Kidney (tissue), 13 donors: ENCODE measurements at regions not wholly inside any gene's neighbourhood (a gene's known extent, or its start where the extent isn't known, plus 50 kb on each side); places are given as distances from the start of the nearest gene placed in this dataset.
"Not testable (repeated sequence)": the region's sequence is repeated elsewhere in the genome, so short reads cannot be mapped to it uniquely, and the experiment has no call there.

ENCODE experiments used
- DNase-seq, 5 donors: peaks; one replicate each; pipeline ENCODE4 v3.0.0-alpha.2; 2013 to 2020
- FAIRE-seq: peaks from 2 replicates; lab custom pipeline; 2012; peaks lifted over from hg19 to GRCh38; lab: Jason Lieb, UNC
- H3K27ac ChIP-seq, 2 donors: one replicate each; pipeline ENCODE4 v1.7.0; 2013; ENCODE audit warnings: low read depth in 2 of 2, low read length in 2 of 2, inconsistent platforms in 1 of 2
- H3K27me3 ChIP-seq: one replicate; pipeline ENCODE4 v1.7.1; 2013; ENCODE audit warnings: low read length, inconsistent platforms; ENCODE audit not compliant: control insufficient read depth, insufficient read depth
- H3K36me3 ChIP-seq, 3 donors: one replicate each; pipeline versions ENCODE4 v1.7.0 to v1.7.1; 2013; ENCODE audit warnings: low read length in 3 of 3, control low read depth in 1 of 3, inconsistent platforms in 1 of 3; ENCODE audit not compliant: insufficient read depth in 3 of 3, control insufficient read depth in 2 of 3
- H3K4me1 ChIP-seq, 3 donors: one replicate each; pipeline versions ENCODE4 v1.7.0 to v1.7.1; 2013; ENCODE audit warnings: low read length in 3 of 3, inconsistent platforms in 1 of 3, low read depth in 1 of 3; ENCODE audit not compliant: control insufficient read depth in 2 of 3, insufficient read depth in 2 of 3
- H3K4me3 ChIP-seq, 3 donors: one replicate each; pipeline versions ENCODE4 v1.7.0 to v1.8.1; 2013; ENCODE audit warnings: low read length in 3 of 3, control low read depth in 1 of 3, inconsistent platforms in 1 of 3
- H3K9ac ChIP-seq, 3 donors: one replicate each; pipeline versions ENCODE4 v1.7.0 to v1.7.1; 2013; ENCODE audit warnings: low read length in 3 of 3, control low read depth in 1 of 3, inconsistent platforms in 1 of 3
- H3K9me3 ChIP-seq, 3 donors: one replicate each; pipeline versions ENCODE4 v1.7.0 to v1.7.1; 2013; ENCODE audit warnings: low read length in 3 of 3, control low read depth in 1 of 3, inconsistent platforms in 1 of 3; ENCODE audit not compliant: control insufficient read depth in 2 of 3, insufficient read depth in 1 of 3
- intact Hi-C: fragments of 100-400 bp; cut with DNase I; formaldehyde crosslinking; loops from one replicate; pipeline ENCODE4 v1.11.1; 2022
- TF ChIP-seq, protein P1 (sequence below): IDR thresholded peaks from 3 replicates; pipeline ENCODE4 v1.5.1; 2012; ENCODE audit warnings: mild to moderate bottlenecking, moderate library complexity, borderline replicate concordance; ENCODE audit not compliant: insufficient read depth; ENCODE audit errors: extremely low read depth
- donor health status: control.
- donor health status: control.
- donor health status: control.
- donor health status: control.
- donor health status: control.
- donor health status: DM: yes; HTN: yes; CAD: no.
- donor health status: Normal renal cell carcinoma (clear cell type).

DNA sequence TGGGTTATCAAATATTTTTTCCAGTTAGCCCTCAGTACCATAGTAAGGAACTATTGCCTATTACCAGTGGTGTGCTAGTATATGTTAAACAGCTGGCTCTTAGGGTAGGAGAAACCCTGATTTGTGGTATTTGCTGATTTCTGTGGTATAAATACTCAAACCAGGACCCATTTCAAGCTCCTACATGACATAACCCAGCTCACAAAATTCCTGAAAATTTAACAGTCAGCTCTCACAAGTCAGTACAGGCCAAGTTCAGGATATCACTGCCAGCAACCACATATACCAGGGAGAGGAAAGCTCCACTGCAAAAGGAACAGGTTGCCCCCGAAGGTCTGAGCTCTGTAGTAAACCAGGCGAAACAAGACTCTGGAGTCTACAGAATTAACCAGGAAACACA lies 315.3 kb downstream of the NOVA1 start:
- H3K36me3 ChIP-seq = no peaks in the 10 kb centered on the region
- no peak for FAIRE-seq
- DNase-seq = no peak
- no peak overlapping the region for H3K4me3 ChIP-seq
- no peaks in the 10 kb centered on the region for H3K27me3 ChIP-seq
- TF ChIP-seq, protein P1, sequence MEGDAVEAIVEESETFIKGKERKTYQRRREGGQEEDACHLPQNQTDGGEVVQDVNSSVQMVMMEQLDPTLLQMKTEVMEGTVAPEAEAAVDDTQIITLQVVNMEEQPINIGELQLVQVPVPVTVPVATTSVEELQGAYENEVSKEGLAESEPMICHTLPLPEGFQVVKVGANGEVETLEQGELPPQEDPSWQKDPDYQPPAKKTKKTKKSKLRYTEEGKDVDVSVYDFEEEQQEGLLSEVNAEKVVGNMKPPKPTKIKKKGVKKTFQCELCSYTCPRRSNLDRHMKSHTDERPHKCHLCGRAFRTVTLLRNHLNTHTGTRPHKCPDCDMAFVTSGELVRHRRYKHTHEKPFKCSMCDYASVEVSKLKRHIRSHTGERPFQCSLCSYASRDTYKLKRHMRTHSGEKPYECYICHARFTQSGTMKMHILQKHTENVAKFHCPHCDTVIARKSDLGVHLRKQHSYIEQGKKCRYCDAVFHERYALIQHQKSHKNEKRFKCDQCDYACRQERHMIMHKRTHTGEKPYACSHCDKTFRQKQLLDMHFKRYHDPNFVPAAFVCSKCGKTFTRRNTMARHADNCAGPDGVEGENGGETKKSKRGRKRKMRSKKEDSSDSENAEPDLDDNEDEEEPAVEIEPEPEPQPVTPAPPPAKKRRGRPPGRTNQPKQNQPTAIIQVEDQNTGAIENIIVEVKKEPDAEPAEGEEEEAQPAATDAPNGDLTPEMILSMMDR = no peak
- intact Hi-C loops = no loop called here
- H3K4me1 ChIP-seq = no peaks in the 10 kb centered on the region
- no peak overlapping the region for H3K9ac ChIP-seq
- no peaks in the 10 kb centered on the region for H3K9me3 ChIP-seq
- no peak overlapping the region for H3K27ac ChIP-seq

DNA sequence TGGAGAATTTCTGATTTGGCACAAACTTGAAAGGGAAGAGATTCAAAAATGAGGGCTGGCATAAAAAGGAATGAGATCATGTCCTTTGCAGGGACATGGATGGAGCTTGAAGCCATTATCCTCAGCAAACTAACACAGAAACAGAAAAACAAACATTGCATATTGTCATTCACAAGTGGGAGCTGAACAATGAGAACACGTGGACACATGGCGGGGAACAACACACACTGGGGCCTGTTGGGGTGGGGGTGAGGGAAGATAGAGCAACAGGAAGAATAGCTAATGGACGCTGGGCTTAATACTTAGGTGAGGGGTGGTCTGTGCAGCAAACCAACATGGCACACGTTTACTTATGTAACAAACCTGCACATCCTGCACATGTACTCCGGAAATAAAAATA lies 315.8 kb downstream of the NOVA1 start:
- H3K36me3 ChIP-seq, H3K9me3 ChIP-seq, DNase-seq, H3K4me1 ChIP-seq, H3K27me3 ChIP-seq, intact Hi-C loops, FAIRE-seq, H3K9ac ChIP-seq, H3K4me3 ChIP-seq, H3K27ac ChIP-seq: not testable (repeated sequence)

DNA sequence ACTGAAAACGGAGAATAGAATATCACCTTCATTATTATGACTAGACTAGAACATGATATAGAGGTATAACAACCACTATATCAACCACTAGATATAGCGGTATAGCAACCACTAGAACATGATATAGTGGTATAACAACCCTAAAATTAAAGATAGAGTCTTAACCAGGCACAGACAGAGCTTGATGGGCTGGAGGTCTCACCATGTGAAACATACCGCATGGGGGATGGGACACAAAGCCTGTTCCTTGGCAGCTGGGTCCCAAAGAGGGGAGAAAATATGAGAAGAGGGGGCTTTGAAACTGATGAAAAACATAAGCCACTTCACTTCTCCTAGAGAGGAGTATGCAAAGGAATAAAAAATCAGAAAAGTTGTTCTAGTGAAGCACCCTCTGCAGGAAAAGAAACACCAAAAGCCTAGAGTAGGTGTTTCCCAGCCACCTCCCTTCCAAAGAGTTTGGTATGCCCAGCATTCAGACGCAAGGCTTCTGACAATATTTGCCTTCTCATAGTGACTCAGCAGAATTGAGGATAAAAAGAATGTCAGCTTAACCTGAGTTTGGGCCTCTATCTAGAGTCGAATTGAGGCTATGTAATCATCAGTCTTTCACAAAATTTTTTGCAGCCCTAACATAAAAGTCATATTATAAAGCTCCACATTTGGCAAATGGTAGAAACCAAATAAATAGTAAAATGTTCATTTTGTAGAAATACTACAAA lies 316.4 kb downstream of the NOVA1 start:
- Histone ChIP-seq H3K4me3 (no peak overlapping the region), H3K4me1 (no peaks in the 10 kb centered on the region), H3K36me3 (no peaks in the 10 kb centered on the region), H3K27me3 (no peaks in the 10 kb centered on the region), H3K9me3 (no peaks in the 10 kb centered on the region), H3K9ac (no peak overlapping the region), H3K27ac (no peak overlapping the region)
- TF ChIP-seq, protein P1 = no peak
- peak in 1 of 5 donors; percentile 9 for DNase-seq
- intact Hi-C loops = no loop called here
- FAIRE-seq = no peak

DNA sequence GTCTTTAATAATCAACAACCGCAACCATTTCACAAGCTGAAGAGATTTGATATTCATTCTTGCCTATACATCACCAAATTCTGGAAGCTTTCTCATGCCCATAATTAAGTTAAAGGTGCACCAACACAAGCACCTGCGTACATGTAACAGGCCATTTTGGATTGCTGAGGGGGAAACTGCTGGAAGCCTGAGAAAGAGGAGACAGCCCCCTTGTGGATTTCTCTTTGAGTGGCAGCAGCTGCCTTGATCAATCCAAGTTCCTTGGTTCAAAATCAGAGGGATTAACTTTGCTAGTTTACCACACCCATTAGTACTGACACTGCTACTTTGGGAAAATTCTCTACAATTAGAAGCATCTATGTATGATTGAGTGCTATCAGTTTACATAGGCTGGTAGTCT lies 321.1 kb downstream of the NOVA1 start:
- H3K4me1 ChIP-seq = no peaks in the 10 kb centered on the region
- H3K4me3 ChIP-seq = no peak overlapping the region
- no peaks in the 10 kb centered on the region for H3K9me3 ChIP-seq
- H3K36me3 ChIP-seq = no peaks in the 10 kb centered on the region
- DNase-seq (peak in 2 of 5 donors; percentile 24 to 42), FAIRE-seq (no peak)
- no peaks in the 10 kb centered on the region for H3K27me3 ChIP-seq
- TF ChIP-seq, protein P1 = peak; percentile 19
- H3K9ac ChIP-seq = no peak overlapping the region
- no peak overlapping the region for H3K27ac ChIP-seq
- intact Hi-C loops = no loop called here
